CD4-positive, alpha-beta T cell treated with Interleukin-4 for 1 hour (primary cell): ENCODE measurements at regions not wholly inside any gene's neighbourhood (a gene's known extent, or its start where the extent isn't known, plus 50 kb on each side); places are given as distances from the start of the nearest gene placed in this dataset.
"Not testable (repeated sequence)": the region's sequence is repeated elsewhere in the genome, so short reads cannot be mapped to it uniquely, and the experiment has no call there.

Experiments used
- DNase-seq, 2 donors: peaks; one replicate each; pipeline ENCODE4 v3.0.0-alpha.2; 2020 to 2022

GRCh38 chr6:21745543-21746337 lies 152.2 kb downstream of the SOX4 start:
- no peak for DNase-seq

- DNase-seq: no peak
Measured at GRCh38 chr6:21747441-21747840, 153.9 kb downstream of the SOX4 start.

GRCh38 chr6:21748343-21749056 lies 154.9 kb downstream of the SOX4 start:
- no peak for DNase-seq

GRCh38 chr6:21749754-21750153 lies 156.2 kb downstream of the SOX4 start:
- DNase-seq: no peak

GRCh38 chr6:21750575-21750974 lies 157.0 kb downstream of the SOX4 start:
- no peak for DNase-seq

- no peak for DNase-seq
Measured at GRCh38 chr6:21751608-21752007, 158.1 kb downstream of the SOX4 start.

GRCh38 chr6:21752054-21752811 lies 158.7 kb downstream of the SOX4 start:
- DNase-seq: no peak

- DNase-seq: no peak
Measured at GRCh38 chr6:21753241-21754108, 159.9 kb downstream of the SOX4 start.

- no peak for DNase-seq
Measured at GRCh38 chr6:21754891-21755290, 161.3 kb downstream of the SOX4 start.

GRCh38 chr6:21756487-21756886 lies 162.9 kb downstream of the SOX4 start:
- no peak for DNase-seq

- not testable (repeated sequence) for DNase-seq
Measured at GRCh38 chr6:21757392-21757791, 163.8 kb downstream of the SOX4 start.

- DNase-seq: no peak
Measured at GRCh38 chr6:21759721-21760120, 166.2 kb downstream of the SOX4 start.

GRCh38 chr6:21761053-21761730 lies 167.6 kb downstream of the SOX4 start:
- not testable (repeated sequence) for DNase-seq

- no peak for DNase-seq
Measured at GRCh38 chr6:21764989-21765388, 171.4 kb downstream of the SOX4 start.

- DNase-seq: no peak
Measured at GRCh38 chr6:21767891-21768648, 174.5 kb downstream of the SOX4 start.

GRCh38 chr6:21769405-21769861 lies 175.9 kb downstream of the SOX4 start:
- no peak for DNase-seq

GRCh38 chr6:21769968-21770367 lies 176.4 kb downstream of the SOX4 start:
- no peak for DNase-seq

GRCh38 chr6:21771626-21772320 lies 178.2 kb downstream of the SOX4 start:
- DNase-seq: no peak

GRCh38 chr6:21772477-21772876 lies 178.9 kb downstream of the SOX4 start:
- DNase-seq: no peak

- no peak for DNase-seq
Measured at GRCh38 chr6:21772884-21773575, 179.5 kb downstream of the SOX4 start.
